PC-3 (cell line): ENCODE measurements at regions not wholly inside any gene's neighbourhood (a gene's known extent, or its start where the extent isn't known, plus 50 kb on each side); places are given as distances from the start of the nearest gene placed in this dataset.

ENCODE experiments used
- CTCF ChIP-seq: fragments of 300-600 bp; sonication (generic); conservative IDR thresholded peaks from 2 replicates; pipeline ENCODE4 v1.5.1; 2017; ENCODE audit warnings: antibody characterized with exemption, low read depth, mild to moderate bottlenecking, low read length
- EZH2 ChIP-seq: fragments of 300-600 bp; sonication (generic); IDR thresholded peaks from one replicate; pipeline ENCODE4 v1.6.1; 2017; ENCODE audit warnings: antibody characterized with exemption, mild to moderate bottlenecking, low read length; ENCODE audit not compliant: unreplicated experiment
- EZH2phosphoT487 ChIP-seq: fragments of 300-600 bp; sonication (generic); IDR thresholded peaks from 2 replicates; pipeline ENCODE4 v1.6.1; 2018; ENCODE audit warnings: mild to moderate bottlenecking, antibody characterized with exemption, low read length, borderline replicate concordance

GRCh38 chr10:125534515-125534914 is 148.4 kb downstream of the TEX36 start:
- TF ChIP-seq CTCF = no peak
- no peak for TF ChIP-seq EZH2phosphoT487
- TF ChIP-seq EZH2 = no peak
